ENCODE measurements at regions not wholly inside any gene's neighbourhood (a gene's known extent, or its start where the extent isn't known, plus 50 kb on each side); places are given as distances from the start of the nearest gene placed in this dataset.

GRCh38 chr6:169913096-169913638 lies 161.7 kb downstream of the ERMARD start:
- TF ChIP-seq CTCF (IDR thresholded peaks at IDR 0.05) (no peak), TEAD4 (CRISPR knock-in tag; IDR thresholded peaks at IDR 0.05) (no peak), ZBTB43 (CRISPR knock-in tag; IDR thresholded peaks at IDR 0.05) (no peak), MXD4 (CRISPR knock-in tag; IDR thresholded peaks at IDR 0.05; ENCODE audit: borderline replicate concordance) (no peak), NFYB (CRISPR knock-in tag; conservative IDR thresholded peaks at IDR 0.05; ENCODE audit: low read depth) (no peak), CREB1 (CRISPR knock-in tag; IDR thresholded peaks at IDR 0.05) (no peak), ATF1 (CRISPR knock-in tag; IDR thresholded peaks at IDR 0.05) (no peak), TEAD1 (CRISPR knock-in tag; IDR thresholded peaks at IDR 0.05) (no peak), E2F4 (CRISPR knock-in tag; IDR thresholded peaks at IDR 0.05; ENCODE audit: borderline replicate concordance, low read depth) (no peak), USF2 (CRISPR knock-in tag; IDR thresholded peaks at IDR 0.05) (no peak), SP1 (CRISPR knock-in tag; conservative IDR thresholded peaks at IDR 0.05) (no peak)

Data from WTC11 (cell line).